ENCODE measurements at regions not wholly inside any gene's neighbourhood (a gene's known extent, or its start where the extent isn't known, plus 50 kb on each side); places are given as distances from the start of the nearest gene placed in this dataset.

GRCh38 chr7:89401099-89401498 is 605.6 kb upstream of the TEX47 start:
- DNase-seq (ENCODE audit: low spot score): no peak
- Mint-ChIP-seq H3K4me1 (ENCODE audit: low read depth in 2 of 2) (no peaks in the 10 kb centered on the region), H3K27me3 (no peaks in the 10 kb centered on the region), H3K36me3 (no peaks in the 10 kb centered on the region), H3K27ac (no peak overlapping the region), H3K9me3 (peaks cover 9% of the 10 kb centered on the region), H3K4me3 (no peak overlapping the region)
- no peak for ATAC-seq

GRCh38 chr7:89401690-89402089 is 606.2 kb upstream of the TEX47 start:
- Mint-ChIP-seq H3K27me3 (no peaks in the 10 kb centered on the region), H3K36me3 (no peaks in the 10 kb centered on the region), H3K27ac (no peak overlapping the region), H3K4me3 (no peak overlapping the region), H3K9me3 (peaks cover 9% of the 10 kb centered on the region), H3K4me1 (ENCODE audit: low read depth in 2 of 2) (no peaks in the 10 kb centered on the region)
- DNase-seq (ENCODE audit: low spot score) (no peak), ATAC-seq (no peak)

DNA sequence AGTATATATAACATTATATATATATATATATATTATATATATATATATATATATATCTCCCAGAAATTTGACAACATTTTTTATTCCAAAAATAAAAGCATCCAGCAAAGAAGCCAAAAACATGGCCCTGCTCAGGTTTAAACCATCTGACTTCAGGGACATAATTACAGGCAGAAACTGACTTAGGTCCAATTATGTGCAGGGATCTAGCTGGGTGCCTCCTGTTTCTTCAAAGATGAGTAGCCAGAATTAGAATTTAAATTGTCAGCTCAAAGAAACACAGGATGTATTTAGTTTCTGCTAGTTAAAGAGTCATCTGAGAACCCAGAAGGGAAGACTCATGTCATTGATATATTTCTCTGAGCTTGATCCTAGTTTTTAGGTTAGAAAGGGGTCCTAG is 656.4 kb upstream of the TEX47 start:
- no peak overlapping the region for H3K4me3 Mint-ChIP-seq
- DNase-seq (ENCODE audit: low spot score): no peak
- peaks cover 6% of the 10 kb centered on the region for H3K9me3 Mint-ChIP-seq

DNA sequence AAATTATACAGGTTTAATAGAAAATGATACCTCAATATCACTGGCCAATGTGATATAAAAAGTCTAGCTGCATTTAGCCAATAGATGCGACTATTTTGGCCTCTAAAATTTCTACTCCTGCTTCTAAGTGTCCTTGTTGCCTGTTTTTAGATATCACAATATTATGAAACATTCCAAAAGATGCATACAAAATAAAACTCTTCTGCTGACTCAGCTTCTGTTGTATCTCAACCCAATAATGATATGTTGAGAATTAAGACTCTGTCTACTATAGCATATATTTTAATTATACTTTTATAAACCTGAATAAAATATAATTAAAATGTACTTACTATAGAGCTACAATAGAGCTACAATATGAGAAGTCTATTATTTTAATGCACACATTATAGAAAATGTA is 661.0 kb upstream of the TEX47 start:
- DNase-seq (ENCODE audit: low spot score) (no peak), ATAC-seq (no peak)
- no peaks in the 10 kb centered on the region for H3K27me3 Mint-ChIP-seq
- H3K9me3 Mint-ChIP-seq: peaks cover 6% of the 10 kb centered on the region
- H3K36me3 Mint-ChIP-seq: no peaks in the 10 kb centered on the region
- H3K4me1 Mint-ChIP-seq (ENCODE audit: low read depth in 2 of 2): no peaks in the 10 kb centered on the region
- no peak overlapping the region for H3K4me3 Mint-ChIP-seq
- no peak overlapping the region for H3K27ac Mint-ChIP-seq

More for the DNA sequence above, 656.4 kb upstream of the TEX47 start:
- no peaks in the 10 kb centered on the region for H3K36me3 Mint-ChIP-seq
- ATAC-seq: no peak
- no peaks in the 10 kb centered on the region for H3K27me3 Mint-ChIP-seq
- H3K27ac Mint-ChIP-seq: no peak overlapping the region
- H3K4me1 Mint-ChIP-seq (ENCODE audit: low read depth in 2 of 2): no peaks in the 10 kb centered on the region

DNA sequence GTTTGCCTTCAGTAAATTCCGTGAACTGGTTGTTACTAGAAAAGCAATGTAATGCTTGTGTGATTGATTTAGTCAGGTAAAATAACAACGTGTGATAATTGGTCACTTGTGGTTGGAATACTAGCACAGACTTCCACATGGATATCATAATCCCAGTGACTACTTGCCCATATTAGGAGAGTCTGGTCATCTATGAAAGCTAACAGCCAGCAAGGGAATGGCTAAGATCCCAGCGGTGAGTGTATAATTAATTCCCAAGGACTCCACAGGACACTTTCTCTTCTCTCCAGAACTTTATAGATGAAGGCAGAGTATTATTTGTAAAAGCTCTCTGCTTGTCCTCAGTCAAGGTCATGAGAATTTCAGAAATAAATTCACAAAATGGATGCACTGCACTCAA is 662.6 kb upstream of the TEX47 start:
- Mint-ChIP-seq H3K27me3 (no peaks in the 10 kb centered on the region), H3K4me3 (no peak overlapping the region), H3K36me3 (no peaks in the 10 kb centered on the region), H3K4me1 (ENCODE audit: low read depth in 2 of 2) (no peaks in the 10 kb centered on the region), H3K27ac (no peak overlapping the region), H3K9me3 (peaks cover 6% of the 10 kb centered on the region)
- DNase-seq (ENCODE audit: low spot score) (no peak), ATAC-seq (no peak)

DNA sequence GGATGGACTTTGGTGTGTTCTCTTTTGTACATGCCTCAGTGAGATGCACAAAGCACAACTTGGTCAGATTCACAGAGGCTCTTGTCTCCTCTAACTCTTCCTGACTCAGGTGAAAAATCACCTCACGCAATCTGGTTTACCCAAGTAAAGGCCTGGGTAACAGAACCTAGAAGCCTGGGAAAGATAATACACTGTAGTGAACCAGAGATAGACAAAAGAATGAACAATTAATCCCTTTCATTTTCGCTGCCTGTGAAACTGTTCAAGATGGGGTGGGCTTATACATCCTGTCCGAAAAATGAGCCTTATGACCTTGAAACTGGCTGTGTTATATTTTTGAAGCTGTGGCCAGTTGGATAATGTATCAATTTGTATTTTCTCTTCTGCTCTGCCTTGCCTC is 678.9 kb upstream of the TEX47 start:
- Mint-ChIP-seq H3K27me3 (no peaks in the 10 kb centered on the region), H3K9me3 (peaks cover 10% of the 10 kb centered on the region), H3K4me1 (ENCODE audit: low read depth in 2 of 2) (no peaks in the 10 kb centered on the region), H3K27ac (no peak overlapping the region), H3K36me3 (peaks cover 5% of the 10 kb centered on the region), H3K4me3 (no peak overlapping the region)
- no peak for ATAC-seq
- DNase-seq (ENCODE audit: low spot score): no peak

DNA sequence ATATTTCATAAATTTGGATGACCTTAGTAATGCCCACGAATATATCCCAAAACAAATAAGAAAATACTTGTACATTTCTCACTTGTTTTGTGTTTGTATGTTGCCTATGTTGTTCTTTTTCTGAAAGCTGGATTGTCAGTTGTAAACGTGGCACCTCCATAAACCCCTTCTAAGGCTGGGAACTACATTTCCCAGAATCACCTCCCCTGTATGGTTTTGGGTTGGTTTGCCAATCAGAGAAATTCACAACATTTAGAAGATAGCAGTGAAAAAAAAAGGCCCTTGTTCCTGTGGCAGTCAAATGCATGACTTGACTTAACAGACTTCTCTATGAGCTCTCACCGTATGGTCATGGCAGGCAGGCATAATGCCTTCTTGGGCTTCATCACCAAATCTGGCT is 676.3 kb upstream of the STEAP1 start:
- Mint-ChIP-seq H3K9me3 (peaks cover 3% of the 10 kb centered on the region), H3K4me1 (ENCODE audit: low read depth in 2 of 2) (no peaks in the 10 kb centered on the region), H3K36me3 (peaks cover 5% of the 10 kb centered on the region), H3K4me3 (no peak overlapping the region), H3K27me3 (no peaks in the 10 kb centered on the region), H3K27ac (no peak overlapping the region)
- DNase-seq (ENCODE audit: low spot score): no peak
- ATAC-seq: no peak

GRCh38 chr7:89495704-89496103 is 658.6 kb upstream of the STEAP1 start:
- ATAC-seq (no peak), DNase-seq (ENCODE audit: low spot score) (no peak)
- Mint-ChIP-seq H3K27me3 (no peaks in the 10 kb centered on the region), H3K27ac (no peak overlapping the region), H3K36me3 (peaks cover 6% of the 10 kb centered on the region), H3K4me3 (no peak overlapping the region), H3K4me1 (ENCODE audit: low read depth in 2 of 2) (no peaks in the 10 kb centered on the region), H3K9me3 (peaks cover 14% of the 10 kb centered on the region)

DNA sequence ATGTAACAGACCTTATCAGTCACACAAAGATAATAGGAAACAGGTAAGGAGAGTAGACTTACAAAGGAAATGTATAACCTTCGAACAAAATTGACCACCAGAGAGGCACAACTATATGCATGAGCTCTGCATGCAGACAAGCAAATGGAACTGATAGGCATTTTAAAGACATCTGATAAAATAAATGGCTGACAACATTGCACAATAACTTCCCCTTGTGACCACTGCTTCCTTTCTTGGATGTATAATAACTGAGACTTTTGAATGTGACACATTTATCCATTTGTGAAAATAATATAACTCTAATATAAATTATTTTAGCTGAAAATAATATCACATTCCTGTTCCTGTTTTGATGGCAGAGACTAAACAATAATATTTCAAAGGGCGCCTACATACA is 654.2 kb upstream of the STEAP1 start:
- peaks cover 6% of the 10 kb centered on the region for H3K9me3 Mint-ChIP-seq
- no peak overlapping the region for H3K27ac Mint-ChIP-seq
- H3K4me3 Mint-ChIP-seq: no peak overlapping the region
- ATAC-seq (no peak), DNase-seq (ENCODE audit: low spot score) (no peak)
- H3K4me1 Mint-ChIP-seq (ENCODE audit: low read depth in 2 of 2): no peaks in the 10 kb centered on the region
- no peaks in the 10 kb centered on the region for H3K36me3 Mint-ChIP-seq
- no peaks in the 10 kb centered on the region for H3K27me3 Mint-ChIP-seq

- Mint-ChIP-seq H3K27me3 (no peaks in the 10 kb centered on the region), H3K36me3 (no peaks in the 10 kb centered on the region), H3K27ac (no peak overlapping the region), H3K9me3 (no peaks in the 10 kb centered on the region), H3K4me1 (ENCODE audit: low read depth in 2 of 2) (no peaks in the 10 kb centered on the region), H3K4me3 (no peak overlapping the region)
- no peak for DNase-seq (ENCODE audit: low spot score)
- no peak for ATAC-seq
Measured at GRCh38 chr7:89503281-89503680, 651.0 kb upstream of the STEAP1 start.

DNA sequence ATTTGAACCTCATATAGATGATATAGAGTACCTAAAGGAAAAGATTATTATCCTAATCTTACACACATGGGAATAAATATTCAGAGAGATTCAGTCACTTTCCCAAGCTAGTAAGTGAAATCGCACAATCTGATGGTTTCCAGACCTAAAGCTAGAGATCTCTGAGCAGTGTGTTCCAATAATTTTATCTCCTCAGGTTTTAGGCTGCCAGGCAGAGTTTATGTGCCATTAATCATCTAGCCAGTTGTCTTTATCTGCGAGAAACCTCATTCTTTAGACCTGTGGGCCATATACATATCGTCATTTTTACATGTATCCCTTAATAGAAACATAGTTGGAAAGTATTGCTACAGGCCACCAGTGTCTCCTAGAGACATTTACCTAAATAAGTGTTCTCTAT is 647.2 kb upstream of the STEAP1 start:
- no peaks in the 10 kb centered on the region for H3K4me1 Mint-ChIP-seq (ENCODE audit: low read depth in 2 of 2)
- DNase-seq (ENCODE audit: low spot score): no peak
- H3K27me3 Mint-ChIP-seq: no peaks in the 10 kb centered on the region
- peaks cover 4% of the 10 kb centered on the region for H3K36me3 Mint-ChIP-seq
- ATAC-seq: no peak
- H3K27ac Mint-ChIP-seq: no peak overlapping the region
- H3K9me3 Mint-ChIP-seq: no peaks in the 10 kb centered on the region
- H3K4me3 Mint-ChIP-seq: no peak overlapping the region

GRCh38 chr7:89511900-89512299 is 642.4 kb upstream of the STEAP1 start:
- DNase-seq (ENCODE audit: low spot score) (no peak), ATAC-seq (no peak)
- Mint-ChIP-seq H3K4me3 (no peak overlapping the region), H3K27ac (no peak overlapping the region), H3K36me3 (peaks cover 4% of the 10 kb centered on the region), H3K27me3 (no peaks in the 10 kb centered on the region), H3K4me1 (ENCODE audit: low read depth in 2 of 2) (no peaks in the 10 kb centered on the region), H3K9me3 (peaks cover 3% of the 10 kb centered on the region)

DNA sequence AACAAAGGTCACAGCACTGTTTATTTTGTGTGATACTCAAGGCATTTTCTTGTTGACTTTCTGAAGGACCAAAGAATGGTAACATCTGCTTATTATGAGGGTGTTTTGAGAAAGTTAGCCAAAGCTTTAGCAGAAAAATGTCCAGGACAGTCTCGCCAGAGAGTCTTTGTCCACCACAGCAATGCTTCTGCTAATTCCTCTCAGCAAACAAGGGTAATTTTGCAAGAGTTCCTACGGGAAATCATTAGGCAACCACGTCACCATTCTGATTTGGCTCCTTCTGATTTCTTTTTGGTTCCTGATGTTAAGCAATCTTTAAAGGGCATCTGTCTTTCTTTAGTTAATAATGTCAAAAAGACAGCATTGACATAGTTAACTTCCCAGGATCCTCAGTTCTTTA is 639.3 kb upstream of the STEAP1 start:
- Mint-ChIP-seq H3K36me3 (no peaks in the 10 kb centered on the region), H3K4me1 (ENCODE audit: low read depth in 2 of 2) (no peaks in the 10 kb centered on the region), H3K4me3 (no peak overlapping the region), H3K27me3 (no peaks in the 10 kb centered on the region), H3K27ac (no peak overlapping the region), H3K9me3 (peaks cover 10% of the 10 kb centered on the region)
- ATAC-seq: no peak
- no peak for DNase-seq (ENCODE audit: low spot score)

GRCh38 chr7:89517815-89518214 is 636.5 kb upstream of the STEAP1 start:
- DNase-seq (ENCODE audit: low spot score) (no peak), ATAC-seq (no peak)
- H3K4me1 Mint-ChIP-seq (ENCODE audit: low read depth in 2 of 2): no peaks in the 10 kb centered on the region
- peaks cover 6% of the 10 kb centered on the region for H3K36me3 Mint-ChIP-seq
- no peak overlapping the region for H3K4me3 Mint-ChIP-seq
- no peaks in the 10 kb centered on the region for H3K27me3 Mint-ChIP-seq
- peaks cover 16% of the 10 kb centered on the region for H3K9me3 Mint-ChIP-seq
- H3K27ac Mint-ChIP-seq: no peak overlapping the region

DNA sequence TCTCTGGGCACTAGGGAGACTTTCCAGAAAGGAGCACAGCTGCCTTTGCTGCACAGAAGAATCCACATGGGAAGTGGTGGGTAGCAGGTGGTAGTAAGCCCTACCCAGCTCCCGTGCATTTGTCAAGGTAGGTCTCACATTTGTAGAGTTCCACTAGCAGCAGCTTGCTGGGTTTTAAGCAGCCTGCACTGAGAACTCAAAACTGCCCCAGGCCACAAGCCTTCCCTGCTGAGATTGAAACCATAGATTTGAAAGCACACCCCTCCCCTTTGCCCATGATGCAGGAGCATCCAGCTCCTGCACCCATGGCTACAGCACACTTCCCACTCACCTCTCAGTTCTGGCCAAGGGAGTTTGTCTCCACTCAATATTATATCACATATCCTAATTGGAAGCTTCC is 604.5 kb upstream of the STEAP1 start:
- peaks cover 10% of the 10 kb centered on the region for H3K9me3 Mint-ChIP-seq
- no peaks in the 10 kb centered on the region for H3K36me3 Mint-ChIP-seq
- DNase-seq (ENCODE audit: low spot score): no peak
- no peak overlapping the region for H3K4me3 Mint-ChIP-seq
- no peaks in the 10 kb centered on the region for H3K27me3 Mint-ChIP-seq
- ATAC-seq: no peak
- H3K4me1 Mint-ChIP-seq (ENCODE audit: low read depth in 2 of 2): no peaks in the 10 kb centered on the region
- no peak overlapping the region for H3K27ac Mint-ChIP-seq
